GM19025 (cell line): ENCODE measurements at regions not wholly inside any gene's neighbourhood (a gene's known extent, or its start where the extent isn't known, plus 50 kb on each side); places are given as distances from the start of the nearest gene placed in this dataset.
"Not testable (repeated sequence)": the region's sequence is repeated elsewhere in the genome, so short reads cannot be mapped to it uniquely, and the experiment has no call there.

ENCODE experiments used
- ATAC-seq: cut with Tn5 transposase; IDR thresholded peaks from one replicate; pipeline ENCODE4 v1.9.1; 2021; ENCODE audit warnings: mild to moderate bottlenecking, low read depth, moderate library complexity; ENCODE audit not compliant: unreplicated experiment

DNA sequence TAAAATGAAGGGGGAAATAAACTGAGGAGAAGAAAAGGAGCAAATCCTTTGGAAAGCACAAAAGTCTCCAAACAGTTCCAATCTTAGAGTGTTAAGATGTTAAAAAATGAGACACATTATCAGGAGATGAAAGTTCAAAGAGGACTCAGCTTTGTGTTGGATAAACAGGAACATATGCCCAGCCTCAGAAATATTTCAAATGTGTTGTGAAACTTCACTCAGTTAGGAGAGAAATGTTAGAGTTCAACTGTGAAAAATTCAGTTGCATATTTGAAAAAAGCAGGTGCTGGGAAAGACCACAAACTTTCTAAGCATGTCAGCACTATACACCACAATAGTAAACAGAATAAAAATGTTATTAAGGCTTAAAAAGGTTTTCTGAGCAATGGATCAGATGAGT, 136.8 kb upstream of the PRKD1 start:
- ATAC-seq = no peak

DNA sequence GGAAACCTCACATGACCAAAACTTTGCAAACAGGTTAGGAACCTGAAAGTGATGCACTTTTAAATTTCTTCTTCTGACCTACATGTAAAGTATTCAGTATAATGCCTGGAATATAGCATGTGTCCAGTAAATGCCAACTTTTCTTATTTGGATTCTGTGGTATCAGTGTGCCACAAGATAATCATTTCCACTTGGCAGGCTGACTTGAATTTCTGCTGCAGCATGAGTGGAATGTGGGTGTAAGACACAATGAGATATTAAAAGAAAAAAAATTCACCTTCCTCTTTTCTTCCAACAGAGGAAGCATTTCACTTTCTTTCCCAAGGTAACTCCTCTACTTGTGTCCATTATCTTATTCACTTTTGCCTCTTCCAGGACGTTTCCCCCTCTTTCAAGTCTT, 141.9 kb upstream of the PRKD1 start:
- no peak for ATAC-seq

GRCh38 chr14:30072454-30072853, 144.8 kb upstream of the PRKD1 start:
- not testable (repeated sequence) for ATAC-seq

DNA sequence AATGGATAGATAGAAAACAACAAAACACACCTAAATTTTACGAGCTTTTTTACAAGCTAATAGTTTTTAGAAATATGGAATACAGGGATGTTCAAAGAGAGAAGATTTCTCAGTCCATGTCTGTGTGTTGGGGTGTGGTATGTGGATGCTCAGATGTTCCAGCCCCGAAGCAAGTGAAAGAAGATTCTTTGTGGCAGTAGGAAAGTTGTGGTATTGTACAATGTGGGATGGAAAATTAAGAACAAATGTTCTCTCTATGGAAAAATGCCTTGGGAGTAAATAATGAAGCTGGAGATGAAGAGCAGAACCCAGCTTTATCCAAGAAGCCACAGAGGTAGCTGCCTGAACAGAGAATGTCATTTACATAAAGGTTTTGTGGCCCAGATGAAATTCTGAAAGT, 150.3 kb upstream of the PRKD1 start:
- ATAC-seq = no peak

GRCh38 chr14:30078811-30079402, 151.3 kb upstream of the PRKD1 start:
- no peak for ATAC-seq

- ATAC-seq = no peak
These were observed 154.8 kb upstream of the PRKD1 start for GRCh38 chr14:30082486-30082885.

DNA sequence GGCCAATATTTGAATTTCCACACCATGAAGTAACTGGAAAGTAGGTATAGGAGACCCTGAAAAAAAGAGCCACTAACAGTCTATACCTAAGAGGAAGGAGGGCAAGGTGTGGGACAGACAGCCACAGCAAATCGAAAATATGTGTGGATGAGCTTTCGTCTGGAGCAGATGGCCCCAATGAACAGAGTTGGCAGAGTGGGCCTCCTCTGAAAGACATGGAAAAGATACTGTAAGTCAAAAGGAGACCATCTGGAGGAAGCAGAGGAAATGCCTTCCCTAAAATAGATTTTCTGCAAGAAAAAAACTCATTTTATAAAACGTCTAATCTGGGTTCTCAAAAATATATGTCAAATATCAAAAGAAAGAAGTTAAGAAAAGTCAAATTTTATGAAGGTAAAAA, 157.2 kb upstream of the PRKD1 start:
- no peak for ATAC-seq

DNA sequence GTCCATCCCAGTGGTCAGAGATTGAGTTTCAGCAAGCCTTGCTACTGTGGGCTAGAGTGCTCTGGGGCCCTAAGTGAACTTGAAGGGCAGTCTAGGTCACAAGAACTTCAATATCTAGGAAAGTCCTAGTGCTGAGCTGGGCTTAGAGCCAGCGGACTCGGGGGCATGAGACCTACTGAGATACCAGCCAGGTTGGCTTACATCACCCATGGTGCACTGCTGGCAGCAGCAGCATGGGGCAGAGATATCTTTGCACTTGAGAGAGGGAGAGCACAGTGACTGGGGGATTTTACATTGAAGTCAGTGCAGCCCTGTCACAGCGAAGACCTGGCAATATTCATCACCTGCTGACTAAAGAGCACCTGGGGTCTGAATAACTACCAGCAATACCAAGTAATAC, 158.3 kb upstream of the PRKD1 start:
- no peak for ATAC-seq

DNA sequence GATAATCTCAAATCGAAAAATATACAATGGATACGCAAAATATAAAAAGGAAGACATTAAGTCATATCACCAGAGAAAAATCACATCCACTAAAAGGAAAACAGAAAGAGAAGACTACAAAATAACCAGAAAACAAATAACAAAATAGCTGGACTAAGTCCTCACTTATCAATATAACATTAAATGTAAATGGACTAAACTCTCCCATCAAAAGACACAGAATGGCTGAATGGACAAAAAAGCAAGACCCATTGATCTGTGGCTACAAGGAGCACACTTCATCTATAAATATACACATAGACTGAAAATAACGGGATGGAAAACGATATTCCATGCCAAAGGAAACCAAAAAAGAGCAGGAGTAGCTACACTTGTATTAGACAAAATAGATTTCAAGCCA, 161.0 kb upstream of the PRKD1 start:
- no peak for ATAC-seq

DNA sequence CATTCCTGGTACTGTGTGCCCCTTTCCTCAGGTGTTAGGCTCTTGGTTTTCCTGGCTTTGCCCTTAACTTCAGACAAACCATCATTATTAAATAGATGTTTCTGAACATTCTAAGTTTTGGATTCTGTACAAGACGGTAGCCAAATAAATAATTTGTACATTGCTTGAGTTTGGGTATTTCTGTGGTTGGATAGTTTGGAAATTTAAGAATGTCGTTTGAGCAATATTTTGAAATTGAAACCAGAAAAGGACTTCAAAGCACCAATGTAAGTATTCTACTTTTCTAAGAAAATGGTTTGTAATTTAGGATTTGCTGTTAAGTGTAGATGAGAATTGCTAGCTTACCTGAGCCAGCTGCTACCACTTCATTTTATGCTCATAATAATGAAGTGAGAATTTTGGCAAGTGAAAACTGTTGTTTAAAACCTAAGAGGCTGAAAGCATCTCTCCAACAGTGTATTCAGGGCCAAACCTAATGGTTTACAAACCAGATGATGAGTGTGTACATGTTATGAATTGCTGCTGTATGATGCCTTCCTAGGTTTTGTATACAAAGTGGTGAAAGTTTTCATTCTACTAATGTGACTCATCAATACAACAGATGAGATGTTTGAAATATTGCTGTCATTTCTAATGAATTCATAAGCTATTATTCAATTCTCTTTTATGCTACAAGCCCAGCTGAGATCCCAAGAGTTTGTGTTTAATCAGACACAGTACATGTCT, 181.5 kb upstream of the PRKD1 start:
- ATAC-seq = no peak

- ATAC-seq = no peak
These were observed 186.4 kb upstream of the PRKD1 start for GRCh38 chr14:30114051-30114450.

DNA sequence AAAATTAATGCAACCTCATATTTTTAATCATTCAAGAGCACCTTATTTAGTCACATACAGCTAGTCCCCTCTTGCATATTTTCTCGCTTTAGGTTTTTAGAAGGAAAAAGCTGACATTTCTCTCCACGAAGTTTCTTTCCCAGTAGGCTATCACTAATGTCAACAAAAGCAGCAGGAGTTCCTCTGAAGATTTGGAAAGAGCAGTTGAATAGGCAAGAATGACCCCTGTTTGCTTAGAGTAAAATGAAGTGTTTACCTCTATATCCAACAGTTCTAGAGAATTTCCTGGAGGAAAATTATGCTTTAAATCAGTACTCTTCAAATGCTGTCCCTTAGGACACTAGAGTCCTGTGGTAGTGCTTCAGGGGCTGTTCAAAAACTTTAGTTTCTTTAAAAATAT, 188.1 kb upstream of the PRKD1 start:
- ATAC-seq = no peak

- no peak for ATAC-seq
These were observed 191.5 kb upstream of the PRKD1 start for GRCh38 chr14:30118992-30119640.

- ATAC-seq = no peak
These were observed 197.8 kb upstream of the PRKD1 start for GRCh38 chr14:30125322-30125979.

DNA sequence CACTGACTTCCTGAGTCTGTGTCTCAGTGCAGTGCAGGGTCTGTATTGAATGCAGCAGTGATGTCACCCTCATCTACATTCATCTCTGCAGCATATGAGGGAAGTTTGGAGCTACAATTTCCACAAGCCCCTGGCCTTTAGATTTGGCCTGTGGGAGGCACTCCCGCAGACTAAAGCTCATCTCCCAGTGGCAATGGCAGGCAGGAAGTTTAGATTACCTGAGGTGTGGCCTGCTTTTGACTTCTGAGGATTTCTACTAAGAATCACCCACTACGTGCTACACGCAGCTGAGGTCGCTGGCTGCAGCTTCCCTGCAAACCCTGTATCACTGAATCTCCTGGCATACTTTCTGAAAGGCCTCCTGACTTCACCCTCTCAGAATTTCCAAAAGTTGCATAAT, 202.2 kb upstream of the PRKD1 start:
- no peak for ATAC-seq

DNA sequence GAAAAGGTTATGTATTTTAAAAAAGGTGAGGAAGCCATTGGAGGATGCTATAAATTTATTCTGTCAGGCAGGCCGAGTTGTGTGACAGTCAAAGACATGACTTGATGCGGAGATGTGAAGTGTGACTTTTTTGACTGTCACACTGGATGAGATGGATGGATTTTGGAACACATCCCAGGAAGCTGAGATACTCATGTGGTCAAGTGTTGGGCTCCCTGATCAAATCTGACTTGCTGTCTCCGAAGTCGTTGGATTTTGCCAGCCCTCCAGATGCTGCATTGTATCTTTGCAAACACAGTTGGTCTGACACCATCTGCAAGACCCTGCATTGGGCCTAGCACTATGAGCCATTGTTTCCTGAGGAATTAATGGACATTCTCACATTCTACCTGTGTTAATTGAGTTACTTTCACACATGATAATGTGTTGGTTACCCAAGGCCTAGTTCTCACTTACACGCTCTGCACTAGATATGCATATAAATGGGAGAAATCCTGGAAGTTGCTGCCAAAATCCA, 204.0 kb upstream of the PRKD1 start:
- ATAC-seq = no peak

- ATAC-seq = no peak
These were observed 204.5 kb upstream of the PRKD1 start for GRCh38 chr14:30132196-30132595.

- no peak for ATAC-seq
These were observed 207.3 kb upstream of the PRKD1 start for GRCh38 chr14:30134936-30135335.

- no peak for ATAC-seq
These were observed 210.9 kb upstream of the PRKD1 start for GRCh38 chr14:30138567-30138966.

GRCh38 chr14:30142216-30142615, 214.6 kb upstream of the PRKD1 start:
- ATAC-seq = no peak

DNA sequence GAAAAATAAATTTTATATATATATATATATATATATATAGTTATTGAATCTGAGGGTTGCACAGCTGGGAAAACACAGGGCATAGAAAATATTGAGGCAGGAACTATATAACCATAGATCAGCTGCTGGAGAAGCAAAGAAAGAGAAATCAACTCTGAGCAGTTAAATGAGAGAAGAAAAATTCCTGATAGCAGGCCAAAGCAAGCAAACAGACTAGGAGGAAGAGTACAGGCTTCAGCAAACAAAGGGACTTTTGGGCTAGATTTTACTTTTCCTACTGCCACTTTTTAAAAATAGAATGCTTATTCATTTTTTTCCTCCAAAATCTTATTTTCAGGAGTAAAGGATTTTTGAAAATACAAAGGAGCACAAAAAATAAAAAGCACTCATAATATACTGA, 216.0 kb upstream of the PRKD1 start:
- no peak for ATAC-seq
